ENCODE measurements at regions not wholly inside any gene's neighbourhood (a gene's known extent, or its start where the extent isn't known, plus 50 kb on each side); places are given as distances from the start of the nearest gene placed in this dataset.

- ChIA-PET POLR2A (no interaction called here), CTCF (no interaction called here)
- Mint-ChIP-seq H3K4me3 (no peak overlapping the region), H3K27me3 (no peaks in the 10 kb centered on the region), H3K9me3 (peaks cover 3% of the 10 kb centered on the region), H3K36me3 (ENCODE audit: low read depth) (no peaks in the 10 kb centered on the region), H3K4me1 (no peaks in the 10 kb centered on the region), H3K27ac (no peak overlapping the region)
- no peak for DNase-seq
These were observed 330.2 kb downstream of the TMEM114 start for GRCh38 chr16:8260140-8260539.

- Mint-ChIP-seq H3K36me3 (ENCODE audit: low read depth) (no peaks in the 10 kb centered on the region), H3K27ac (no peak overlapping the region), H3K4me1 (no peaks in the 10 kb centered on the region), H3K9me3 (peaks cover 3% of the 10 kb centered on the region), H3K4me3 (no peak overlapping the region), H3K27me3 (no peaks in the 10 kb centered on the region)
- ChIA-PET POLR2A (no interaction called here), CTCF (no interaction called here)
- no peak for DNase-seq
These were observed 331.8 kb downstream of the TMEM114 start for GRCh38 chr16:8258523-8258922.

GRCh38 chr16:8257561-8257960, 332.8 kb downstream of the TMEM114 start:
- DNase-seq, result no peak
- no peak overlapping the region for H3K27ac Mint-ChIP-seq
- ChIA-PET CTCF (no interaction called here), POLR2A (no interaction called here)
- H3K4me3 Mint-ChIP-seq, result no peak overlapping the region
- H3K4me1 Mint-ChIP-seq, result no peaks in the 10 kb centered on the region
- peaks cover 3% of the 10 kb centered on the region for H3K9me3 Mint-ChIP-seq
- no peaks in the 10 kb centered on the region for H3K36me3 Mint-ChIP-seq (ENCODE audit: low read depth)
- no peaks in the 10 kb centered on the region for H3K27me3 Mint-ChIP-seq

- CTCF ChIA-PET, result no interaction called here
- H3K27ac Mint-ChIP-seq, result no peak overlapping the region
These were observed 335.9 kb downstream of the TMEM114 start for GRCh38 chr16:8254405-8254804.

GRCh38 chr16:8253718-8254117, 336.6 kb downstream of the TMEM114 start:
- Mint-ChIP-seq H3K9me3 (peaks cover 4% of the 10 kb centered on the region), H3K4me3 (no peak overlapping the region), H3K27ac (no peak overlapping the region), H3K27me3 (no peaks in the 10 kb centered on the region), H3K36me3 (ENCODE audit: low read depth) (no peaks in the 10 kb centered on the region), H3K4me1 (peaks cover 2% of the 10 kb centered on the region)
- POLR2A ChIA-PET, result no interaction called here
- CTCF ChIA-PET, result no interaction called here
- DNase-seq, result no peak

More at GRCh38 chr16:8254405-8254804, 335.9 kb downstream of the TMEM114 start:
- Mint-ChIP-seq H3K4me3 (no peak overlapping the region), H3K4me1 (peaks cover 2% of the 10 kb centered on the region), H3K36me3 (ENCODE audit: low read depth) (no peaks in the 10 kb centered on the region), H3K27me3 (no peaks in the 10 kb centered on the region), H3K9me3 (peaks cover 5% of the 10 kb centered on the region)
- DNase-seq, result no peak
- POLR2A ChIA-PET, result no interaction called here

- H3K27me3 Mint-ChIP-seq, result no peaks in the 10 kb centered on the region
- H3K4me1 Mint-ChIP-seq, result peaks cover 2% of the 10 kb centered on the region
- H3K9me3 Mint-ChIP-seq, result peaks cover 4% of the 10 kb centered on the region
- ChIA-PET CTCF (no interaction called here), POLR2A (no interaction called here)
- no peak for DNase-seq
- no peak overlapping the region for H3K4me3 Mint-ChIP-seq
- H3K36me3 Mint-ChIP-seq (ENCODE audit: low read depth), result no peaks in the 10 kb centered on the region
- no peak overlapping the region for H3K27ac Mint-ChIP-seq
These were observed 338.6 kb downstream of the TMEM114 start for GRCh38 chr16:8251727-8252126.

- POLR2A ChIA-PET, result no interaction called here
- no peak for DNase-seq
- peaks cover 2% of the 10 kb centered on the region for H3K4me1 Mint-ChIP-seq
- CTCF ChIA-PET, result no interaction called here
- no peak overlapping the region for H3K4me3 Mint-ChIP-seq
- peaks cover 4% of the 10 kb centered on the region for H3K9me3 Mint-ChIP-seq
- no peaks in the 10 kb centered on the region for H3K36me3 Mint-ChIP-seq (ENCODE audit: low read depth)
- no peak overlapping the region for H3K27ac Mint-ChIP-seq
- no peaks in the 10 kb centered on the region for H3K27me3 Mint-ChIP-seq
These were observed 339.0 kb downstream of the TMEM114 start for GRCh38 chr16:8251298-8251697.

- Mint-ChIP-seq H3K4me1 (peaks cover 2% of the 10 kb centered on the region), H3K36me3 (ENCODE audit: low read depth) (no peaks in the 10 kb centered on the region), H3K27ac (no peak overlapping the region), H3K27me3 (no peaks in the 10 kb centered on the region), H3K9me3 (peaks cover 11% of the 10 kb centered on the region), H3K4me3 (no peak overlapping the region)
- DNase-seq, result no peak
- CTCF ChIA-PET, result no interaction called here
- POLR2A ChIA-PET, result no interaction called here
These were observed 342.3 kb downstream of the TMEM114 start for GRCh38 chr16:8247993-8248392.

- ChIA-PET CTCF (no interaction called here), POLR2A (no interaction called here)
- Mint-ChIP-seq H3K4me3 (no peak overlapping the region), H3K4me1 (no peaks in the 10 kb centered on the region), H3K36me3 (ENCODE audit: low read depth) (no peaks in the 10 kb centered on the region), H3K27me3 (no peaks in the 10 kb centered on the region), H3K9me3 (peaks cover 7% of the 10 kb centered on the region), H3K27ac (no peak overlapping the region)
- DNase-seq, result no peak
These were observed 346.3 kb downstream of the TMEM114 start for GRCh38 chr16:8243981-8244380.

GRCh38 chr16:8241408-8241807, 348.9 kb downstream of the TMEM114 start:
- Mint-ChIP-seq H3K27me3 (no peaks in the 10 kb centered on the region), H3K9me3 (peaks cover 15% of the 10 kb centered on the region), H3K4me1 (no peaks in the 10 kb centered on the region), H3K4me3 (no peak overlapping the region), H3K27ac (no peak overlapping the region), H3K36me3 (ENCODE audit: low read depth) (no peaks in the 10 kb centered on the region)
- no peak for DNase-seq
- ChIA-PET POLR2A (no interaction called here), CTCF (no interaction called here)

GRCh38 chr16:8239443-8239842, 350.9 kb downstream of the TMEM114 start:
- H3K4me3 Mint-ChIP-seq, result no peak overlapping the region
- no peaks in the 10 kb centered on the region for H3K27me3 Mint-ChIP-seq
- no peaks in the 10 kb centered on the region for H3K36me3 Mint-ChIP-seq (ENCODE audit: low read depth)
- ChIA-PET CTCF (no interaction called here), POLR2A (interaction anchor here (0.7 kb wide), 1 partner anchor 18 kb away, joined by 3 read pairs; no protein-coding TSS in a partner anchor)
- no peak for DNase-seq
- H3K4me1 Mint-ChIP-seq, result no peaks in the 10 kb centered on the region
- no peak overlapping the region for H3K27ac Mint-ChIP-seq
- H3K9me3 Mint-ChIP-seq, result peaks cover 16% of the 10 kb centered on the region

- no peak for DNase-seq
- Mint-ChIP-seq H3K27me3 (no peaks in the 10 kb centered on the region), H3K9me3 (peaks cover 18% of the 10 kb centered on the region), H3K36me3 (ENCODE audit: low read depth) (no peaks in the 10 kb centered on the region), H3K4me3 (no peak overlapping the region), H3K4me1 (no peaks in the 10 kb centered on the region), H3K27ac (no peak overlapping the region)
- CTCF ChIA-PET, result interaction anchor here (0.6 kb wide), 1 partner anchor 1077 kb away, joined by 3 read pairs; no protein-coding TSS in a partner anchor
- POLR2A ChIA-PET, result no interaction called here
These were observed 352.9 kb downstream of the TMEM114 start for GRCh38 chr16:8237452-8237851.

- Mint-ChIP-seq H3K27me3 (no peaks in the 10 kb centered on the region), H3K9me3 (peaks cover 18% of the 10 kb centered on the region), H3K4me1 (no peaks in the 10 kb centered on the region), H3K27ac (no peak overlapping the region), H3K36me3 (ENCODE audit: low read depth) (no peaks in the 10 kb centered on the region), H3K4me3 (no peak overlapping the region)
- ChIA-PET CTCF (no interaction called here), POLR2A (no interaction called here)
- DNase-seq, result no peak
These were observed 353.5 kb downstream of the TMEM114 start for GRCh38 chr16:8236816-8237215.

- ChIA-PET POLR2A (no interaction called here), CTCF (no interaction called here)
- Mint-ChIP-seq H3K27ac (no peak overlapping the region), H3K36me3 (ENCODE audit: low read depth) (no peaks in the 10 kb centered on the region), H3K9me3 (peaks cover 13% of the 10 kb centered on the region), H3K27me3 (no peaks in the 10 kb centered on the region), H3K4me3 (no peak overlapping the region), H3K4me1 (no peaks in the 10 kb centered on the region)
- DNase-seq, result no peak
These were observed 359.8 kb downstream of the TMEM114 start for GRCh38 chr16:8230497-8230896.

GRCh38 chr16:8229011-8229520, 361.2 kb downstream of the TMEM114 start:
- H3K4me1 Mint-ChIP-seq, result no peaks in the 10 kb centered on the region
- no peaks in the 10 kb centered on the region for H3K27me3 Mint-ChIP-seq
- no peak overlapping the region for H3K27ac Mint-ChIP-seq
- ChIA-PET POLR2A (no interaction called here), CTCF (no interaction called here)
- no peak for DNase-seq
- peaks cover 17% of the 10 kb centered on the region for H3K9me3 Mint-ChIP-seq
- no peak overlapping the region for H3K4me3 Mint-ChIP-seq
- H3K36me3 Mint-ChIP-seq (ENCODE audit: low read depth), result no peaks in the 10 kb centered on the region

All from activated CD4-positive, alpha-beta memory T cell treated with anti-CD3 and anti-CD28 coated beads, Interleukin-2, amount 10 ng/mL, durations not matched to agents 7 days and 5 days (primary cell).